AG04450 (cell line): ENCODE measurements at regions not wholly inside any gene's neighbourhood (a gene's known extent, or its start where the extent isn't known, plus 50 kb on each side); places are given as distances from the start of the nearest gene placed in this dataset.
"Not testable (repeated sequence)": the region's sequence is repeated elsewhere in the genome, so short reads cannot be mapped to it uniquely, and the experiment has no call there.

Experiments
- CTCF ChIA-PET: fragments of 300-600, 350-600 bp; formaldehyde crosslinking; extraction: SDS; loops from one replicate; lab custom pipeline; 2022; ENCODE audit warnings: antibody characterized with exemption, inconsistent platforms; lab: Charles Lee
- POLR2A ChIA-PET: fragments of 350-600 bp; formaldehyde crosslinking; extraction: SDS; loops from one replicate; lab custom pipeline; 2021; ENCODE audit warnings: antibody characterized with exemption, inconsistent platforms; lab: Yijun Ruan, JAX
- DNase-seq: peaks from one replicate; pipeline ENCODE4 v3.0.0-alpha.2; 2011; ENCODE audit warnings: low read depth, low spot score
- H3K27ac ChIP-seq: one replicate; pipeline ENCODE4 v1.5.1; 2012; ENCODE audit warnings: low read depth, low read length, control low read depth
- H3K27me3 ChIP-seq: one replicate; pipeline ENCODE4 v1.6.0; 2012; ENCODE audit warnings: low read length; ENCODE audit not compliant: control insufficient read depth, insufficient read depth
- H3K4me3 ChIP-seq: 2 replicates; pipeline ENCODE4 v1.5.1; 2011; ENCODE audit warnings: mild to moderate bottlenecking, low read depth, low read length, control low read depth
- H3K9me3 ChIP-seq: 2 replicates; pipeline ENCODE4 v1.5.1; 2012; ENCODE audit warnings: low read length; ENCODE audit not compliant: control insufficient read depth, insufficient read depth
- CTCF ChIP-seq: IDR thresholded peaks from 2 replicates; pipeline ENCODE4 v1.5.1; 2011; ENCODE audit warnings: low read depth, low read length, control low read depth, inconsistent platforms

DNA sequence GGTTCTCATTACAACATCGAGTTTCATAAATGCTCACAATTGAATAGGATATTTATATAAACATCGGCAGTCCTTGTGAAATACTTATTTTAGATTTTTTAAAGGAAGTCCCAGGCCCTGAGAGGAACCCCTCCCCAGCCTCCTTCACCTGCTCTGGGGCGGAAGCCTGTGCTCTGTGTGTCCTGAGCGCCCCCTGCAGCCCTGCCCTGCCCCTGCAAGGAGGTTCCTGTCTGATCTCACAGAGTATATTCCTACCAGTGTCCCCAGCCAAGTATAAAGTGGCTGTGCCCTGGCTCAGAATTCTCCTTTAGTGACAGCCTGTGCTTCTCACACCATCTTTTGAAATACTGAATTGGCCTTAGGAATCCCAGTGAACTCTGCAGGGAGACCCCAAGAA, 659.5 kb downstream of the TMEM121 start:
- ChIA-PET POLR2A (no interaction called here), CTCF (no interaction called here)
- Histone ChIP-seq H3K9me3 (peaks cover 13% of the 10 kb centered on the region), H3K27ac (no peak overlapping the region), H3K27me3 (no peaks in the 10 kb centered on the region), H3K4me3 (no peak overlapping the region)
- TF ChIP-seq CTCF = no peak
- DNase-seq = no peak

DNA sequence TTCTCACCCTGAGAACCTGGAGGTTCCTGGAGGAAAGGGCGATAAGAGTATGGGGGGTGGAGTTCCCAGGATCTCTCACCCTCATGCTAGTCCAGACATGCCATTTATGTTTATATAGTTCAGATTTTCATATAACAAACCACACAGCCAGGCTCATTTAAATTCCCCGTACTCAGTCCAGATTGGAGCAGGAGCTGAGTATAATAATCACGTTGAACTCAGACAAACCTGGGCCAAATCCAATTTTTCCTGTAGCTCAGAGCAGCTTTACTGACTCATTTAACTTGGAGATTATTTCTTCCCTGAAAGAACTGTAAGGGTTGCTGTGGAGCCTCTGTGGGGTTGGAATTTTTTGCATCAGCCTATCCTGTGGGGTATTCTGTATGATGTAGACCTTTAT, 660.8 kb downstream of the TMEM121 start:
- no peak overlapping the region for H3K27ac ChIP-seq
- H3K27me3 ChIP-seq = no peaks in the 10 kb centered on the region
- ChIA-PET POLR2A (no interaction called here), CTCF (no interaction called here)
- peaks cover 11% of the 10 kb centered on the region for H3K9me3 ChIP-seq
- TF ChIP-seq CTCF = no peak
- DNase-seq = no peak
- H3K4me3 ChIP-seq = no peak overlapping the region

GRCh38 chr14:106192701-106193100, 666.3 kb downstream of the TMEM121 start:
- POLR2A ChIA-PET, DNase-seq, CTCF ChIA-PET, H3K27me3 ChIP-seq, H3K9me3 ChIP-seq, H3K27ac ChIP-seq, H3K4me3 ChIP-seq: not testable (repeated sequence)

- DNase-seq, H3K27ac ChIP-seq, H3K4me3 ChIP-seq, H3K27me3 ChIP-seq, POLR2A ChIA-PET, CTCF ChIA-PET: not testable (repeated sequence)
- peaks cover 34% of the 10 kb centered on the region for H3K9me3 ChIP-seq
Measured at GRCh38 chr14:106196459-106196858, 670.1 kb downstream of the TMEM121 start.

DNA sequence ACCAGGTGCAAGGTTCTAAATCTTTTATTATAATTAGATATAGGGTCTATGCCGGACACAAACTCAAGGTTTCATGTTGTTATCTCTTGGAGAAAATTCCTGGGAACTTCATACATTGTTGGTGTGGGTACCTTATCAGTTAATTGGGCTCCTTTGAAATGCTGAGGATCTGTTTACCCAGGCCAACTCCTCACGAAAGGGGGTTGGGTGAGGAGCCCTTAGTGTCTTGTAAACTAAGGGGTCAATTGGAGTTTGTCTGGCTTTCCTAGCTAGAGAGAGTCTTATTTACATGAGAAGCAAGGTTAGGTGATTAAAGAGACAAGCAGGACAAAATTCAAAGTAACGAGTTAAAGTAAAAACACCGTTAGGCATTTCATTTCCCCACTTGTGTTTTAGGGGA, 670.9 kb downstream of the TMEM121 start:
- H3K27me3 ChIP-seq, POLR2A ChIA-PET: not testable (repeated sequence)

GRCh38 chr14:106199097-106199496, 672.7 kb downstream of the TMEM121 start:
- Histone ChIP-seq H3K4me3 (no peak overlapping the region), H3K27ac (no peak overlapping the region), H3K9me3 (peaks cover 55% of the 10 kb centered on the region), H3K27me3 (no peaks in the 10 kb centered on the region)
- POLR2A ChIA-PET = no interaction called here
- CTCF ChIA-PET = no interaction called here
- no peak for TF ChIP-seq CTCF
- DNase-seq = no peak

More for the DNA sequence above, 670.9 kb downstream of the TMEM121 start:
- DNase-seq, H3K27ac ChIP-seq, H3K4me3 ChIP-seq, CTCF ChIA-PET: not testable (repeated sequence)
- peaks cover 41% of the 10 kb centered on the region for H3K9me3 ChIP-seq
